ENCODE measurements at regions not wholly inside any gene's neighbourhood (a gene's known extent, or its start where the extent isn't known, plus 50 kb on each side); places are given as distances from the start of the nearest gene placed in this dataset.

- DNase-seq (ENCODE audit: insufficient read length, low spot score) (no peak), FAIRE-seq (no peak)
These were observed 654.1 kb downstream of the PTPRU start for GRCh38 chr1:29890201-29890959.

- DNase-seq (ENCODE audit: insufficient read length, low spot score) (no peak), FAIRE-seq (no peak)
These were observed 653.5 kb downstream of the PTPRU start for GRCh38 chr1:29889776-29890175.

- FAIRE-seq (no peak), DNase-seq (ENCODE audit: insufficient read length, low spot score) (no peak)
These were observed 648.4 kb downstream of the PTPRU start for GRCh38 chr1:29884740-29885139.

GRCh38 chr1:29883986-29884385 lies 647.7 kb downstream of the PTPRU start:
- no peak for DNase-seq (ENCODE audit: insufficient read length, low spot score)
- FAIRE-seq = no peak

- no peak for FAIRE-seq
- no peak for DNase-seq (ENCODE audit: insufficient read length, low spot score)
These were observed 647.1 kb downstream of the PTPRU start for GRCh38 chr1:29883411-29883832.

- FAIRE-seq (no peak), DNase-seq (ENCODE audit: insufficient read length, low spot score) (no peak)
These were observed 644.2 kb downstream of the PTPRU start for GRCh38 chr1:29880556-29880955.

GRCh38 chr1:29879217-29879616 lies 642.9 kb downstream of the PTPRU start:
- DNase-seq (ENCODE audit: insufficient read length, low spot score) = no peak
- FAIRE-seq = no peak

GRCh38 chr1:29878501-29878900 lies 642.2 kb downstream of the PTPRU start:
- DNase-seq (ENCODE audit: insufficient read length, low spot score) (no peak), FAIRE-seq (no peak)

GRCh38 chr1:29876902-29877301 lies 640.6 kb downstream of the PTPRU start:
- no peak for FAIRE-seq
- DNase-seq (ENCODE audit: insufficient read length, low spot score) = no peak

- FAIRE-seq = no peak
- no peak for DNase-seq (ENCODE audit: insufficient read length, low spot score)
These were observed 640.1 kb downstream of the PTPRU start for GRCh38 chr1:29876441-29876840.

- no peak for DNase-seq (ENCODE audit: insufficient read length, low spot score)
- FAIRE-seq = no peak
These were observed 639.3 kb downstream of the PTPRU start for GRCh38 chr1:29875557-29876028.

GRCh38 chr1:29870621-29871020 lies 634.3 kb downstream of the PTPRU start:
- no peak for DNase-seq (ENCODE audit: insufficient read length, low spot score)

GRCh38 chr1:29869802-29870201 lies 633.5 kb downstream of the PTPRU start:
- FAIRE-seq = no peak

More at GRCh38 chr1:29870621-29871020, 634.3 kb downstream of the PTPRU start:
- no peak for FAIRE-seq

GRCh38 chr1:29868944-29869343 lies 632.6 kb downstream of the PTPRU start:
- DNase-seq (ENCODE audit: insufficient read length, low spot score) (no peak), FAIRE-seq (no peak)

More at GRCh38 chr1:29869802-29870201, 633.5 kb downstream of the PTPRU start:
- no peak for DNase-seq (ENCODE audit: insufficient read length, low spot score)

- no peak for DNase-seq (ENCODE audit: insufficient read length, low spot score)
- no peak for FAIRE-seq
These were observed 631.8 kb downstream of the PTPRU start for GRCh38 chr1:29868096-29868495.

- FAIRE-seq = no peak
These were observed 628.7 kb downstream of the PTPRU start for GRCh38 chr1:29865051-29865450.

GRCh38 chr1:29864431-29865022 lies 628.2 kb downstream of the PTPRU start:
- DNase-seq (ENCODE audit: insufficient read length, low spot score) = no peak
- FAIRE-seq = no peak

More at GRCh38 chr1:29865051-29865450, 628.7 kb downstream of the PTPRU start:
- no peak for DNase-seq (ENCODE audit: insufficient read length, low spot score)

- FAIRE-seq (no peak), DNase-seq (ENCODE audit: insufficient read length, low spot score) (no peak)
These were observed 625.6 kb downstream of the PTPRU start for GRCh38 chr1:29861922-29862321.

- FAIRE-seq (no peak), DNase-seq (ENCODE audit: insufficient read length, low spot score) (no peak)
These were observed 625.1 kb downstream of the PTPRU start for GRCh38 chr1:29861446-29861845.

GRCh38 chr1:29860681-29861080 lies 624.4 kb downstream of the PTPRU start:
- DNase-seq (ENCODE audit: insufficient read length, low spot score) (no peak), FAIRE-seq (no peak)

- FAIRE-seq (no peak), DNase-seq (ENCODE audit: insufficient read length, low spot score) (no peak)
These were observed 623.7 kb downstream of the PTPRU start for GRCh38 chr1:29860056-29860455.

- FAIRE-seq (no peak), DNase-seq (ENCODE audit: insufficient read length, low spot score) (no peak)
These were observed 622.8 kb downstream of the PTPRU start for GRCh38 chr1:29859126-29859525.
